Panc1 (cell line): ENCODE measurements at regions not wholly inside any gene's neighbourhood (a gene's known extent, or its start where the extent isn't known, plus 50 kb on each side); places are given as distances from the start of the nearest gene placed in this dataset.

ENCODE experiments used
- ATAC-seq: fragments of 200-7000 bp; cut with Tn5 transposase; 2 replicates; pipeline ENCODE4 v1.9.1; 2020; ENCODE audit warnings: mild to moderate bottlenecking, moderate library complexity
- BruUV-seq: library from RNA; stranded (reverse); fragments of 400-500 nt; replicated peaks from 2 replicates; lab custom pipeline; 2021; lab: Mats Ljungman, UMichigan
- CTCF ChIA-PET: fragments of 300-600 bp; sonication (Branson Sonifier 250); formaldehyde crosslinking; loops from one replicate; lab custom pipeline; 2022; ENCODE audit warnings: antibody characterized with exemption; lab: Charles Lee
- POLR2A ChIA-PET: fragments of 300-600 bp; sonication (Branson Sonifier 250); formaldehyde crosslinking; loops from one replicate; lab custom pipeline; 2022; ENCODE audit warnings: antibody characterized with exemption; lab: Charles Lee
- DNase-seq: peaks from one replicate; pipeline ENCODE4 v3.0.0-alpha.2; 2010; ENCODE audit warnings: low read depth, low spot score
- H3K27ac ChIP-seq: 2 replicates; pipeline ENCODE4 v1.5.1; 2011; ENCODE audit warnings: mild to moderate bottlenecking, low read length, inconsistent platforms
- H3K27me3 ChIP-seq: fragments of 200-500 bp; sonication (Bioruptor generic); 2 replicates; pipeline ENCODE4 v1.6.0; 2014; ENCODE audit warnings: low read length, inconsistent platforms; ENCODE audit not compliant: control insufficient read depth, insufficient read depth
- H3K36me3 ChIP-seq: fragments of 200-500 bp; sonication (Bioruptor generic); 2 replicates; pipeline ENCODE4 v1.5.1; 2014; ENCODE audit warnings: inconsistent platforms, mild to moderate bottlenecking, low read length, moderate library complexity; ENCODE audit not compliant: control insufficient read depth, insufficient read depth
- H3K4me1 ChIP-seq: 2 replicates; pipeline ENCODE4 v1.5.1; 2011; ENCODE audit warnings: inconsistent platforms, mild to moderate bottlenecking, low read length, moderate library complexity; ENCODE audit not compliant: control insufficient read depth, insufficient read depth
- H3K4me3 ChIP-seq, 2 experiments: 2 replicates each; pipeline ENCODE4 v1.5.1; 2011 to 2012; ENCODE audit warnings: low read depth in 2 of 2, low read length in 2 of 2, mild to moderate bottlenecking in 2 of 2, inconsistent platforms in 1 of 2, moderate library complexity in 1 of 2
- H3K9me3 ChIP-seq: fragments of 200-500 bp; sonication (Bioruptor generic); 2 replicates; pipeline ENCODE4 v1.5.1; 2014; ENCODE audit warnings: low read depth, mild to moderate bottlenecking, inconsistent platforms, low read length, moderate library complexity; ENCODE audit not compliant: control insufficient read depth, insufficient read depth
- CTCF ChIP-seq: fragments of 450-650 bp; IDR thresholded peaks from 2 replicates; pipeline ENCODE4 v1.5.1; 2017; ENCODE audit warnings: mild to moderate bottlenecking
- POLR2AphosphoS5 ChIP-seq: IDR thresholded peaks from 2 replicates; pipeline ENCODE4 v1.6.1; 2012; ENCODE audit warnings: mild to moderate bottlenecking, low read depth, low read length, moderate library complexity
- SIN3A ChIP-seq: IDR thresholded peaks from 2 replicates; pipeline ENCODE4 v1.6.1; 2012; ENCODE audit warnings: low read depth, mild to moderate bottlenecking, low read length, moderate library complexity, borderline replicate concordance; ENCODE audit not compliant: insufficient read depth
- TCF7L2 ChIP-seq: IDR thresholded peaks from 2 replicates; pipeline ENCODE4 v1.6.1; 2011; ENCODE audit warnings: mild to moderate bottlenecking, low read depth, low read length, inconsistent platforms
- in situ Hi-C: cut with HindIII; loops from 2 replicates; pipeline ENCODE4 v1.10.0; 2016; ENCODE audit warnings: low sequenced_read_pairs, low pct_unique_long_range_greater_than_20kb
- intact Hi-C: fragments of 100-400 bp; cut with micrococcal nuclease; formaldehyde crosslinking; loops from one replicate; pipeline ENCODE4 v1.10.0; 2022; ENCODE audit not compliant: unreplicated experiment
- TF ChIP-seq, protein P1 (sequence below), 2 experiments: IDR thresholded peaks; 2 replicates each; pipeline ENCODE4 v1.6.1; 2011 to 2012; ENCODE audit warnings: low read depth in 2 of 2, control low read depth in 1 of 2, low read length in 1 of 2, mild to moderate bottlenecking in 1 of 2, moderate library complexity in 1 of 2; ENCODE audit not compliant: insufficient read depth in 1 of 2

DNA sequence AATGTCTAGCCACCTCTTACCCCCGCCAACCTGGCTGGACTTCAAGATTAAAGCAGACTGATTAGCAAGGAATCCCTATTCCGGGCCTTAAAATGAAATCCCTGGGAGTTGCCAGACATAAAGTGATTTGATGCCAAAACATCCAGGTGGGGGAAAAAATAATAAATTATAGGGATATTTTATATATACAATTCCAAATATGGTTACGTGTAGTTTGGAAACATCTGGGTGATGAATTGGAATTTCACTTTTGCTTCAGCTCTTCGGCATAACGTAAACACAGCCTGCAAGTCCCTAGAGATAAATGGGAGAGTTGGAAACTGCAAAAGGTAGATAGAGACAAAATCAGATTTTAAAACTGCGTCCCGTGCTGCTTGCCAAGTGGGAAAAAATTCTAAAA is 545.5 kb upstream of the MDFIC2 start:
- H3K4me3 ChIP-seq = no peak overlapping the region
- no peak for DNase-seq
- no peaks in the 10 kb centered on the region for H3K4me1 ChIP-seq
- no TSS peak for BruUV-seq
- POLR2A ChIA-PET = no interaction called here
- no peaks in the 10 kb centered on the region for H3K36me3 ChIP-seq
- no peak for ATAC-seq
- H3K27me3 ChIP-seq = no peaks in the 10 kb centered on the region
- H3K9me3 ChIP-seq = no peaks in the 10 kb centered on the region
- TF ChIP-seq POLR2AphosphoS5 (no peak), SIN3A (no peak), TCF7L2 (no peak), CTCF (no peak)
- TF ChIP-seq, protein P1, sequence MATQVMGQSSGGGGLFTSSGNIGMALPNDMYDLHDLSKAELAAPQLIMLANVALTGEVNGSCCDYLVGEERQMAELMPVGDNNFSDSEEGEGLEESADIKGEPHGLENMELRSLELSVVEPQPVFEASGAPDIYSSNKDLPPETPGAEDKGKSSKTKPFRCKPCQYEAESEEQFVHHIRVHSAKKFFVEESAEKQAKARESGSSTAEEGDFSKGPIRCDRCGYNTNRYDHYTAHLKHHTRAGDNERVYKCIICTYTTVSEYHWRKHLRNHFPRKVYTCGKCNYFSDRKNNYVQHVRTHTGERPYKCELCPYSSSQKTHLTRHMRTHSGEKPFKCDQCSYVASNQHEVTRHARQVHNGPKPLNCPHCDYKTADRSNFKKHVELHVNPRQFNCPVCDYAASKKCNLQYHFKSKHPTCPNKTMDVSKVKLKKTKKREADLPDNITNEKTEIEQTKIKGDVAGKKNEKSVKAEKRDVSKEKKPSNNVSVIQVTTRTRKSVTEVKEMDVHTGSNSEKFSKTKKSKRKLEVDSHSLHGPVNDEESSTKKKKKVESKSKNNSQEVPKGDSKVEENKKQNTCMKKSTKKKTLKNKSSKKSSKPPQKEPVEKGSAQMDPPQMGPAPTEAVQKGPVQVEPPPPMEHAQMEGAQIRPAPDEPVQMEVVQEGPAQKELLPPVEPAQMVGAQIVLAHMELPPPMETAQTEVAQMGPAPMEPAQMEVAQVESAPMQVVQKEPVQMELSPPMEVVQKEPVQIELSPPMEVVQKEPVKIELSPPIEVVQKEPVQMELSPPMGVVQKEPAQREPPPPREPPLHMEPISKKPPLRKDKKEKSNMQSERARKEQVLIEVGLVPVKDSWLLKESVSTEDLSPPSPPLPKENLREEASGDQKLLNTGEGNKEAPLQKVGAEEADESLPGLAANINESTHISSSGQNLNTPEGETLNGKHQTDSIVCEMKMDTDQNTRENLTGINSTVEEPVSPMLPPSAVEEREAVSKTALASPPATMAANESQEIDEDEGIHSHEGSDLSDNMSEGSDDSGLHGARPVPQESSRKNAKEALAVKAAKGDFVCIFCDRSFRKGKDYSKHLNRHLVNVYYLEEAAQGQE (IDR thresholded peaks at IDR 0.05; ENCODE audit: insufficient read depth in 1 of 2, low read depth in 2 of 2, low read length in 1 of 2) = no peak
- no peak overlapping the region for H3K27ac ChIP-seq
- in situ Hi-C loops = no loop called here
- CTCF ChIA-PET = no interaction called here
- intact Hi-C loops = no loop called here

- in situ Hi-C loops (no loop called here), intact Hi-C loops (no loop called here)
- BruUV-seq = no TSS peak
- Histone ChIP-seq H3K36me3 (no peaks in the 10 kb centered on the region), H3K9me3 (no peaks in the 10 kb centered on the region), H3K4me3 (no peak overlapping the region), H3K4me1 (no peaks in the 10 kb centered on the region), H3K27ac (no peak overlapping the region), H3K27me3 (no peaks in the 10 kb centered on the region)
- POLR2A ChIA-PET = interaction anchor here (0.6 kb wide), 1 partner anchor 19 kb away, joined by 3 read pairs; no protein-coding TSS in a partner anchor
- ATAC-seq = no peak
- CTCF ChIA-PET = no interaction called here
- no peak for DNase-seq
- TF ChIP-seq, protein P1 (IDR thresholded peaks at IDR 0.05; ENCODE audit: insufficient read depth in 1 of 2, low read depth in 2 of 2, low read length in 1 of 2) = no peak
- no peak for TF ChIP-seq SIN3A
- TF ChIP-seq CTCF = no peak
- TF ChIP-seq POLR2AphosphoS5 = no peak
- TF ChIP-seq TCF7L2 = no peak
Observed at GRCh38 chr3:70856414-70857162, 544.1 kb upstream of the MDFIC2 start.
